Activated naive CD4-positive, alpha-beta T cell treated with Interleukin-2 at 50 U/mL for 16 hours (primary cell): ENCODE measurements at regions not wholly inside any gene's neighbourhood (a gene's known extent, or its start where the extent isn't known, plus 50 kb on each side); places are given as distances from the start of the nearest gene placed in this dataset.

Experiments used
- DNase-seq: peaks from one replicate; pipeline ENCODE4 v3.0.0-alpha.2; 2020

DNA sequence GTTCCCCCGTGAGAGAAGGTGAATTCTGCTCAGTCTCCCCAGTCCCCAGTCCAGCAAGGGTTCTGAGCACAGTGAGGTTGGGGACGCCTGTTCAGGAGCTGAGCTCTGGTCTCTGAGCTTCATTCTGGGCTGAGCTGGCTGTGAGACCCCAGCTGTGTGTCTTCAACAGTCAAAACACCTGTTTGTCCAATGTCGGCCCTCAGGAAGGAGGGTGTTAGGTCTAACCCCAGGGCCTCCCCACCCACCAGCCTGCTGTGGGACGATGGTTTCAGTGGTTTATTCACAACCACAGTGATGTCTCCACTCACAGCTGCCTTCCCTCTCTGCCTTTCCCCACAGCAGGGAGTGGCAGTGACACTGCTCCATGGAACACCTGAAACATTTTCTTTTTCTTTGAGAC, 1282.9 kb downstream of the TBC1D22A start:
- DNase-seq: no peak

DNA sequence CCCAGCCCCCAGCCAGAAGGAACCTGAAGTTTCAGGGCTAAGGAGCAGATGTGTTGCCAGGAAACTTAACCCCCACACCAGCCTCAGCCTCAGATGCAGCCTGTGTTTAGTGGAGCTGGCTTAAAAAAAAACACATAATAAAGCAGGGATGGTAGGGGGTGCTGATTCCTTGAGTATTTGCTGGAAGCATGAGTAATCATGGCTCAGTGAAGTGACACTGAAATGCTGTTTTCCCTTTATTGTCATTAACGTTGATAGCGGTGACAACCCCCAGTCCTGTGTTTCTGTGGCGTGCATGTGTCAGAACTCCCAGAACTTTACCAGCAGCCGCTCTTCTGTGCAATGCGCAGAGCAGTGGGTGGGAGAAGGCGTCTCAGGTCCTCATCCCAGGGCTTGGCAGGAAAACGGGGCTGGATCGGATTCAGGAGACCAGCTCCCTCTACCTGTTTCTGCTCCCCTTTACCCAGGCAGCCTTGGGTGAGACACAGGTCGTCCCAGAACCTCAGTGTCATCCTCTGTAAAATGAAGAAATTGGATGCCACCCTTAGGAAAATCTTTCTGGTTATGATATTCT, 1282.1 kb downstream of the TBC1D22A start:
- DNase-seq: no peak

DNA sequence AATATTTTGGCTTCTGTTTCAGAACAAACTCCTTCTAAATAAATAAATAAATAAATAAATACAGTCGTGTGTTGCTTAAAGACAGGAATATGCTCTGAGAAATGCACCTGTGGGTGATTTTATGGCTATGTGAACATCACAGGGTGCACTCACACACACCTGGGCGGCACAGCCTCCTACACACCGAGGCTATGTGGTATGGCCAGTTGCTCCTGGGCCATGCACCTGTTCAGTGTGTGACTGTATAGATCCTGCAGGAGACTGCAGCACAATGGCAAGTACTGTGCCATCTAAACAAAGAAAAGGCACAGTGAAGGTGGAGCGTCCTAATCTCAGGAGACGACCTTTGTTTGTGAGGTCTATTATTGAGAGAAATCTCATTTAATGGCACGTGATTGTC, 1281.1 kb downstream of the TBC1D22A start:
- DNase-seq: no peak

DNA sequence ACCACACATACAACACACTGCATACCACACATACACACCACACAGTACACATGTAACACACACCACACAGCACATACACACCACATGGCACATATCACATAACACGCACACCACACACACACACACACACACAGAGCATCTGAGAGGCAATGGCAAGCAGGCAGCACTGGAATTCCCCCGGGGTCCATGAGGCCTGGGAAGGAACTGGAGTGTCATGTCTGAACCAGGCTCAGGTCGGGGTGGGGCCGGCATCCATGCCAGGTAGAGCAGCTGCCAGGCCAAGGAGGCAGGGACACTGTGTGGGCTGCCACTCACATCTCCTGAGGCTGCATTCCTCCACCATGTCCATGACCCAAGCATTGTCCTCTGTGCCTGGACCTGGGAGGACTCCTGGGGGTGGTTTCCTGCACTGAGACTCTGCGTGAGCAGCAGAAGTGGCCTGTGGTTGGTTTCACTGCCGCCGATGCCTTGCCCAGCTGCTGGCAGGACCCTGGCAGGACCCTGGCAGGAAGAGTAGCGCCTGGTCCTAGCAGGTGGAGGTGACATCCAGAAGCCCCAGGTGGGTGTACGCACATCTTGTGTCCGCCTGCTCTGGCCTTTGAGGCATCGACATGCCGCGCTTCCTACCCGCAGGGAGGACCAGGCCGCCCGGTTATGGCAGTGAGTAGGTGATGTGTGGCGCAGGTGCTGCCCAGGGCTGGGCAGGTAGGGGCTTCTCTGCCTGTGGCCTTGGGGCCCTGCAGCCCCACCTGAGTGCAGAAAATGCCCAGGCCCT, 1280.4 kb downstream of the TBC1D22A start:
- no peak for DNase-seq

DNA sequence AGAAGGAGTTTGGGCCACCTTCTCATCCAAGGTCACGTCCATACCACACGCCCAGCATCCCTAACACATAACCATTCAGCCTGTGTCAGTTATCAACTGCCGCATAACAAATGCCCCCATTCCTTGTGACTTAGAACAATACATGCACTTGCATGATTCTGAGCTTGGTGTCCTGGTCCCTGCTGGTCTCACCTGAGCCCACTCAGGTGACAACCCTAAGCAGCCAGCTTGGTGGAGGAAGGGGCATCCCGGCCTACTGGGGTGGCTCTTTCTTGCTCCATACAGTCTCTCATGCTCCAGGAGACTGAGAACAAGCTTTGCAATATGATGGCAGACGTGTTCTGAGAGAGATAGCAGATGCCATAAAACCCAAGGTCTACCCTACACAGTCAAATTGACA, 1276.9 kb downstream of the TBC1D22A start:
- no peak for DNase-seq

DNA sequence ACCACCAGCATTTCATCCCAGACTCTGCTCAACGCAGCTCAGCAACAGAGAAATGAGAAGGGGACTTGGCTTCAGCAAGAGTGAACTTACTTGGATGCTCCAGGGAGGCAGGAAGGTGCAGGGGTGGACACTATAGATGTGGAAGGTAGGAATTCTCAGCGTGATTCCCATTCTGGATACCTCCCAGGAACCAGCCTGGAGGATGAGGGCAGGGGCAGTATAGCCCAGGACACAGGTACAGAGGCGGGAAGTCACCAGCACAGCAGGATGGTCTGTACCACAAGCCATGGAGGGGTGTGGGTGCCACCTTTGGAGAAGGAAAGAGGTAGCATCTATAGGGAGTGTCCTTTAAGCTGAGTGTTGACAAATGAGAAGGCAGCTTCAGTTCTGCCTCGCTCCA, 1275.2 kb downstream of the TBC1D22A start:
- DNase-seq: no peak

DNA sequence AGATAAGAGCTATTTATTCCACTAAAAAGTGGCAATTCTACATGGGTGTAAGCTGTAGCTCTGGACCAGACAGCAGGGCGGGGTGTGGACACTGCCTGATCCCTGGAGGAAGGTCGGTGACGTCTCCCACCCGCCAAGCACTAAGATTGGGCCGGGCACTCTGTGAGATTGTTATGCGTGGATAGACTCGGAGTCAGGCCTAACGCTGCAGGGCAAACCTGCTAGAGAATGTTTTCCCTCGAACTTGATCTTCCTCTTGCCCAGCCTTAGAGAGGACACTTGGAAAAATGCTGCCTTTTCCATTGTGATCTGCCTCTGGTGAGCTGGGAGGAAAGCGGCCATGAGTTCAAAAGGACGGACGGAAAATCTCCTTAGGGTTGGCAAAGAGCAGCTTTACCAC, 1273.4 kb downstream of the TBC1D22A start:
- DNase-seq: no peak

DNA sequence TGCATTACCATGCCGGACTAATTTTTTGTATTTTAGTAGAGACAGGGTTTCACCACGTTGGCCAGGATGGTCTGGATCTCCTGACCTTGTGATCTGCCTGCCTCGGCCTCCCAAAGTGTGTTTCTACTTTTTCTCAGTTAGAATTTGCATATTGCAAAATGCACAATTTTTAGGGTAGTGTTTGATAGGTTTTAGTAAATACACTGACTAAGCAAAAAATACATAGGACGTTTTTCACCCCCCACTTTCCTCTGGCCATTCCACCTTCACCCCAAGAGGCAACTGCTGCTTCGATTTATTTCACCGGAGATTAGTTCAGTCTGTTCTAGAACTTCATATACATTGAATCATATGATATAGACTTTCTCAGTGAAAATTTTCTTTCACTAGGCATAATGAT, 1269.1 kb downstream of the TBC1D22A start:
- DNase-seq: no peak

DNA sequence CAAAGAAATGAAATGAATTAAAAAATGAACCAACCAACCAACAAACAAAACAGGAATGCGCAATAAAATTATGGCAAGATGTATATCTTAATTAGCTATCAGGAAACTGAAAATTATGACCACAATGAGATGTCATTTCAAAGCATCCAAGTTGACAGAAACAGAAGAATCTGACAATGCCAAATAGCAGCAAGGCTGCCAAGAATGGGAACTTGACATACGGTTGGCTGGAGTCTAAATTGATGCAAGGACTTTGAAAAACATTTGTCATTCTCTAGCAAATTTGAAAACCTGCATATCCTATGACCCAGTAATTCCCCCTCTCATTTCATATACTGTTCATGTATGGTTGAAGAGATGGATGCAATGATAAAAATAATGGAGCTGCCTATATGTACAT, 1262.6 kb downstream of the TBC1D22A start:
- DNase-seq: no peak

DNA sequence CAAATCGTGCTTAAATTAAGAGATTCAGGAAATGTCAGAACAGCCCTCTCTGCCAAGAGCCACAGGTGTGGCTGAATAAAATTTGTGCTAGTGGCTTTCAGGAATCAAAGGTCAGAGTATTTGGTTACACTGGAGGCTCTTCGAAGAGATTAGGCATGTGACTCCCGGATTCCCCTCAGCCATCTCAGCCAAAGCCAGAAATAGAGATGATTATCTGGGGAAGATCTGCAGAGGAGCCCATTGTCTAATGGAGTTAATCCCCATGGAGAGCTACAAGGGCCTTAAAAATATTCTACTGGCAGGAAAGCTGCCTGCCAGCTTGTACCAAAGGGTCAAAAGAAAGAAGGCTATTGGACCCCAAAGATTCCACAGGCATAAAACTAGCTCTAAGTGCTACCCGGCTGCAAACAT, 1259.5 kb downstream of the TBC1D22A start:
- no peak for DNase-seq

DNA sequence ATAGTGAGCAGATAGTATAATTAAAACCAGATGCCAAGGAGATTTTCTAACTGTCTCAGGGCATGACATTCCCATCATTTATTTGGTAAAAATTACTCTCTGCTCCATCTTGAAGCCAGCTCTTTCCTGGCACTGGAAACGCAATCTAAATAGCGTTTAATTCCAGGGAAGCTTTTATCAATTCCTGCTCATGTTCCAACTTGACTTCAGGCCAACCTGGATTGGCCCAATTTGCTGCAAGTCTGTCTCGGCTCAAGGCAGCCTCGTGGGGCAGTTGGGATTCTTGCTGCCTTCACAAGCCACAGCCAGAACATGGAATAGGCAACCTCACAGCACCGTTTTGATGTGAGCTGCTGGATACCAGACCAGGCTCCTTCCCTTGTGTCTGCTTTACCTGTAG, 1255.9 kb downstream of the TBC1D22A start:
- no peak for DNase-seq

DNA sequence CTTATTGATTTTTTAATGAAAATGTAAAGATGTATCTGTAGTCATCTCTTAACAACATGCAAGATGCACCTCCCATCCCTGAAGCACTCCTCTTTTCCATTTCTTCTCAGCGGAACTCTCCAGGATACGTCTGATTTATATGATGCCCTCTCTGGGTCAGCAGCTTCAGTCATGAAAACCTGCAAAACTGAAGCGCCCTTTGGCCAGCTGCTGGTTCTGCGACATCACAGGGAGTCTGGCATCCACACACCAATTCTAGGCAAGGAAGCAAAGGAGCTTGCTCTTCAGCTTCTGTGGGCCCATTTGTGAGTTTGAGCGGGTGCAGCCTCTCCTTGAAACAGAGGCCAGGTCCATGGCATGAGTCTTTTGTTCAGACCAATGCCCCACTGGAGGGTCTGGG, 1253.3 kb downstream of the TBC1D22A start:
- no peak for DNase-seq

DNA sequence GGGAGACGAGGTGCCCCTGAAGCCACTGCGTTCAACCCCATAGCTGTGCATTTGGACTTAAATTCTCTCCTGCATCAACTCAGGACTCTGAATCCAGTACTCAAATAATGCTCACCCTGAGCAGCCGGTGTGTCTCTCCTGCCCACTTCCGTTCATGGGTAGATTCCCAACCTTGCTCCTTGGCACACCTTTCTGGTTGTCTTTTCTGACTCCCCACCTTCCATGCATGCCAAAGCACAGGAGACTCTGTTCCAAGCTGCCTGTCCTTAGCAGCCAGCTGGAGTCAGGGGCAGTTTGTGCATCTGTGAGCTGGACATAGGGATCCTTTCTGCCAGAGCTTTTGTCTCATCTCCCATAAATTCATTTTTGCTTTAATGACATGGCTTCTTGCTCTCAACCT, 1242.5 kb downstream of the TBC1D22A start:
- DNase-seq: no peak

DNA sequence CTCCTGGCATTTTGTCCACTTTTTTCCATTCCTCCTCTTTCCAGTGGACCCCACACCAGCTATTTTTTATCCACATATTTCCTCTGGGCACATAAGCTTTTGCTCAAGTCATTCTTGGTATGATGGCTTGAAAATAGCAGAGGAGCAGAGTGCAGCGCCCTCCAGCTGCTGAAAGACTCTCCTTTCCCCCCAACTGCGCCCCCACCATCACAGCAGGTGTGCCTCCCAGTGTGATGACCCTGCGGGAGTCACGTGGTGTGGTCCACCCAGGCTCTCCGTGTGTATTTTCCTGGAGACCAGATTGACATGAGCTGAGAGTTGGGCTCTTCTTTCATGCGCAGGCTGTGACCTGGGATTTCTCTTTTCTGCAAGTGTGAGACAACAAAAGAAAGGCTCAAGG, 1241.6 kb downstream of the TBC1D22A start:
- no peak for DNase-seq

DNA sequence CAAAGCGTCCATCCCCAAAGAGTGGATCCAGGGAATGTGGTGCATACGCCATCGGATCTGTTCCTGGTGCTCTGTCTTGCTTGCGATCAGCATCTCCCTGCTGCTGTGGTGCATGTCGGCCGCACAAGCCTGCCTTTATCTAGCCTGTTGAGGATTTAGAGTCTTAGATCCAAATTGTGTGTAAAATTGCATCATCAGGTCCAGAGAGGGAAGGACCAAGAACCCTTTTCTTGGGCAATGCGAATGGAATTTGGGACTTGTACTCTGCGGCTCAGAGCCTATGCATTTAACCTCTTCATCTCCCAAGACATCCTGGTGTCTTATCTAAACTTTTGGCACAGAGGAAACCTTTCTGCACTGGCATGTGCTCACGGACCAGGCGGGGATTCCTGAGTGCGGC, 1238.7 kb downstream of the TBC1D22A start:
- DNase-seq: no peak

DNA sequence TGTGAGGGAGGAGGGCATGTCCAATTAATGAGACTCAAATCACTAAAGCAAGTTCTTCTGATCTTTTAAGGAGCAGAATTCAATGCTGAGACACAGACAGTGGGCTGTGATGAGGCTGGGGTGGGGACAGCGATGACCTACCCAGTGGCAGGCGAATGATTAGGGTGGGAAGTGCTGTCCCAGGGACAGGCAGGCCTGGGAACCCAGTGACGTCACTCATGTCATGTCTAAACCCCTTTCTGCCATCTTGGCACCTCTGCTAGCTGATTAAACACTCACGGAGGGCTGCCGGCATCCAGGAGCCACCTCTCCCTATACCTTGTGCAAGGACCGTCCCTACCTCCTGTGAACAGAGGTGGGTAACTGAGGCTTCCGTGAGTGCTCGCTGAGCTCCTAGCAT, 1235.2 kb downstream of the TBC1D22A start:
- no peak for DNase-seq

DNA sequence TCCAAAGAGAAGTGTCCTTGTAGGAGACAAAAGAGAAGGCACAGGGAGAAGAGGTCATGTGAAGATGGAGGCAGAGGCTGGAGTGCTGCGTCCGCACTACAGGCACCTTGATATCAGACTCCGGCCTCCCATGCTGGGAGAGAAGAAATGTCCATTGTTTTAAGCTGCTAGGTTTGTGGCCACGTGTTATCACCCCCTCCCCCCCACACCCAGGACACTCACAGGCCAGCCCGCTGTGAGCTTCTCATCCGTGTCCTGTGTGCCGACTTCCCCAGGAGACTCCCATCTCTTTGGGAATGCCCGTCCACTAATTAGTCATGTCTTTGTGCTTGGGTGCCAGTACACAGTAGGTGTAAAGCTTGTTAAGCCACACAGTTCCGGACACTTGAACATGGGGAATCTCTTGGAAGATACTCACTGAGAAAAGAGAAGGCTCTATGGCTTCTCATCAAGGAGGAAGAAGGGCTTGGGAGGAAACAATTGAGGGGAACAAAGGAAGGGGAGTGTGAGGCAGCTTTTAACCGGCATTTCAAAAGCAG, 1234.7 kb downstream of the TBC1D22A start:
- DNase-seq: no peak

DNA sequence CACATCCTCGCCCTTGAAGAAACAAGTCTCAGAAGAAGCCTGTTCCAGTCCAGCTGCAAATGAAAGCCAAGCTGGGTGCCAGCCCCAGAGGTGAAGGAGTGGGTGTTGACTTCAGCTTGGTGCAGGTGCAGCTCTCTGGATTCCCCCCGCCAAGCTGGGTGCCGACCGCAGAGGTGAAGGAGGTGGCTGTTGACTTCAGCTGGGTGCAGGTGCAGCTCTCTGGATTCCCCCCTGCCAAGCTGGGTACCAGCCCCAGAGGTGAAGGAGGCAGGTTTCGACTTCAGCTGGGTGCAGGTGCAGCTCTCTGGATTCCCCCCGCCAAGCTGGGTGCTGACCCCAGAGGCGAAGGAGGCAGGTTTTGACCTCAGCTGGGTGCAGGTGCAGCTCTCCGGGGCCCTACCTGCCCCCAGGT, 1234.0 kb downstream of the TBC1D22A start:
- DNase-seq: no peak

DNA sequence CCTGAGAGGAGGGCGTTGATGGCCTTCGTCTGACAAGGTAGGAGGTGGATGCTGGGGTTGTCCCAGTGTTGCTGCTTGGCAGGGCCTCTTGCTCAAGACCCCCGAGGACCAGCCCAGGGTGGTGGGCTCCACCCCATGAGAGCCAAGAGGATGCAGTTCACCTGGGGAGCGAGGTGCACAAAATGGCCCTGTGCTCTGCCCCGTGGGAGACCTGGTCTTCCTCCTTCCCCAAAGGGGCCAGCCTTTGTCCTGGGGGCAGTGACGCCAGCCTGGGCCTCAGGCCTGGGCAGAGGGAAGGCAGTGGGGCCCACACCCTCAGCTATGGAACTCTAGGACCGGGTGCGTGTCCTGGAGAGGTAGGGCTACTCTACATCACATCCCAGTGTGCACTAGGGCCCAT, 1233.3 kb downstream of the TBC1D22A start:
- DNase-seq: no peak

DNA sequence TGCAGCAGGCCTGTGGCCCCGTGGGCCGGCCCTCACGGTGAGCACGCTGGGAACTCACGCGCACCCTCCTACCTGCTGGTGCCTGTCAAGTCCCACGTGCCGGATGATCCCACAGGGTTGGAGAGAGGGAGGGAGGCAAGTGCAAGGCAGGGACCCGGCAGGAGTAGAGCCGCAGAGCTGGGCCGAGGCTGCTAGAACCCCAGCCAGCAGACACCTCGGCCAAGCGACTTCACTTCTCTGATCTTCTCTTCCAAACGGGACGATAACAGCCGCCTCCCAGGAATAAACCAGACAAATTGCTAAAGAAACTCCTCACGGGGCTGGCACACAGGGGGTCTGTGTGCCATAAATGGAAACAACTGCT, 1232.8 kb downstream of the TBC1D22A start:
- no peak for DNase-seq

DNA sequence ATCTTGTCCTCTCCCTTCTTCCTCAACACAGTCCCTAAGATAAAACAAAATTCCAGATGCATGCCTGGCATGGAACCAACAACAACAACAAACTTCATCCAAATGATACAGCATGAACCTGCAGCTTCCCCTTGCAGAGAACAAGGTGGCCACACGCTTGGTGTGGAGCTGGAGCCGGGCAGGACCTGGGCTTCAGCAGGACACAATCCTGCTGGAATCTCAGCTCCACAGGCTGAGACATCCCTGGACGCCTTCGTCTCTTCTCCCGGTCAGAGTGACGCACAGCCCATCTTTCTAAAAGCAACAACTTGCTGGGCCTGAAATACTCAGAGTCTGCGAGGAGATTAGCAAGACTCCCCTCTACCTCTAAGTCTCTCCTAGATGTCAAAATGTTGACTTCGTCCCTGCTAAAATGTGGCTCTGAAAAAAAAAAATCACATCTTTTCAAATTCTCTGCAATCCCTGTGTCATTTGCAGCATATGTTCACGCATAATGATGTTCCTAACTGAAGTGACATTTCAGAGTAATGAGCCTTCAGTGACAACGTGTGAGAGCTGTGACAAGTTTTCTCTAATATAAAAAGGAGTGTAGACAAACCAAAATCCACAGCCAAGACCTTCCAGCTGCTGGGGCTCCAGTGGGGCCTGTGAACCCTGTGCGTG, 1232.3 kb downstream of the TBC1D22A start:
- DNase-seq: no peak

DNA sequence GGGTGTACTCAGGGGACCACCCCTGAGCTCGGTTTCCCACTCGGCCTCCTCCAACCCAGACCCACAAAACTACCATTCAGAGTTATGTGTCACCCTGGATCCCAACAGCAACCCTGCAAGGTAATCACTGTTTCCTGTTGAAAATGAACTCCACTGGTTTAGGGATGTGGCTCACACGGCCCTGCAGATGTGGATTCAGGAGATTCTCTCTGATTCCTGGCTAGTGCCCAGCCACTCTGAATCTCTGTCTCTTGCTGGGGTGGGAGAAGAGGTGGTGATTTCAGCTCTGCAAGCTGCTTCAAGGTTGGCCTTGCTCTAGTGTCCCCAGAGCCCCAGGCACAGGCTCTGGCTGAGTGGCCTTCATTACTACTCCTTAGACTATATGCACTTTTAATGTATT, 1231.6 kb downstream of the TBC1D22A start:
- DNase-seq: no peak

DNA sequence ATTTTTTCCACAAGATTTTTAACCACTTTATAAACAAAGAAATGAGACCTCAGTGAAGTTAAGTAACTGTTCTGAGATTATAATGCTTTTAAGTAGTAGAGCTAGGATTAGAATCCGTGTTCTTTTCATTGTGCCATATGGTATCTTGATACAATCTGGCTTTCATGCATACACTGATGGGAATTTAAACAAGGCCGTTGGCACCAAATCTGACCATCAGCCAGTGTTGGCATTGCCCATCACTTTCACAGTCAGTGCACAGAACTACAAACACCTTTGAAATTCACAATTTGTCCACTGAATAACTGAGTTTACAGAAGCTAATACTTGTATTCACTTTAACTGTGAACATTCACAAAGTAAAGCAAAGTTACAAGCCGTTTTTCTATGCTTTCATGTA, 1228.0 kb downstream of the TBC1D22A start:
- DNase-seq: no peak

DNA sequence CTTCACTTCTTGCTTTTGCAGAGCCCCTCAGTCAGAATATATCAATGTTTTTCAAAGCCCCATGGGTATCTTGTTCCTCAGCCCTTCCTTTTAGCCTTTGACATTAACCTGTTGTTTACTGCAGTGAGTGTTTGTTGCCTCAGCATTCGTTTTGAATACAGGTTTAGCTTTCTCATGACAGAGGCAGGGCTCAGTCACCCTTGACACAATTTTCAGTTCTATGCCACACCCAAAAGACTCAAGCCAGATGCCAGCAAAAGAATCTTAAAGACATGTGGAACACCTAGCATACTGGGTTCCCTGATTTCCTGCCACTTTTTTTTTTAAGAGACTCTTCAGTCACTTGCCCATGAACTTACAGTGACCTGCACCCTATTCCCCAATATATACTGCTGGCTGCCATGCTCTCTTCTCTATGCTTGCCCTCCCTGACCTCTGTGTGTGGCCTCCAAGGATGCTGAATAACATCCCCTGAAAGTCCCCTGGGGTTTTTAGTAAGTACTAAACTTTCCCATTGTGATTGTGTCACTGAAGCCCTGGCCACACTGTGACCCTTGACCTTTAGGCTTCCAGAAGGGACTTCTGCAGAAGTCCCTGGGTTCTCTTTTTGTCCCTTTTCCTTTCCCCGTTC, 1225.5 kb downstream of the TBC1D22A start:
- no peak for DNase-seq
